ENCODE measurements at regions not wholly inside any gene's neighbourhood (a gene's known extent, or its start where the extent isn't known, plus 50 kb on each side); places are given as distances from the start of the nearest gene placed in this dataset.

DNA sequence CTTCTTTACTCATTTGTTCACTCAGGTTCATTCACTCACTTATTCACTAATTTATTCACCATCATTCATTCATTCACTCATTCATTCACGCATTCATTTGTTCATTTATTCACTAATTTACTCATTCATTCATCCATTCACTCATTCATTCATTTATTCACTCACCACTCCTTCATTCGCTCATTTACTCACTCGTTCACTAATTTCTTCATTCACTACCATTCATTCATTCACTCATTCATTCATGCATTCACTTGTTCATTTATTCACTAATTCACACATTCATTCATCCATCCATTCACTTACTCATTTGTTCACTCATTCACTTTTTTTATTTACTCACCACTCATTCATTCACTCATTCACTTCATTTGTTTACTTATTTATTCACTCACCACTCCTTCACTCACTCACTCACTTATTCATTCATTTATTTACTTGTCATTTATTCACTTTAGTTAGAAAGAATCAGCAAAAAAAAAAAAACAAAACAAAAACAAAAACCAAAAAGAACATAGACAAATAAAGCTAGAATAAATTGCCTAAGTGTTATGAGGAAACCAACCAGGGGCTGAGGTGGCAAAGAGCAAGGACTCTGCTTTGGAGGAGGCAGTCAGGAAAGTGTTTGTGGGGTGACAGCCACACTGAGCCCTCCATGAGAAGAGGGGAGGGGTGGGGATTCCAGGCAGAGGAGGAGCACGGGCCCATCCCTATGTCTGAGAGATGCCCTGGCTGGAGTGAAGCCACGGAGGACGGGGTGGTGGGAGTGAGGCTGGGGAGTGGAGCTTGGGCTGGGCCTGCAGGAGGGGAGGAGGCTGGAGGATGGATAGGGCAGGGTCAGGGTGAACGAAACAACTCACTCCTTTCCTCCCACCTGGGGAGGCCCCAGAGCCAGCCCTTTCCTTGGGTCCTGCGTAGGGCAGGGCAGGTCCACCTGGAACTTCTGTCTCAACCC lies 129.2 kb upstream of the WNT4 start:
- Histone ChIP-seq H4K20me1 (ENCODE audit: insufficient read depth, low read depth, low read length) (0 out of 2 replicates have a peak, but pooled peaks cover 3% of the 10 kb centered on the region), H3K4me3 (ENCODE audit: low read length) (no peak overlapping the region), H3K36me3 (ENCODE audit: insufficient read depth, low read length) (no peaks in the 10 kb centered on the region), H2AFZ (ENCODE audit: low read length) (no peak overlapping the region), H3K4me1 (ENCODE audit: low read length) (no peaks in the 10 kb centered on the region), H3K9me2 (replicated peaks; ENCODE audit: insufficient read depth, low read length) (no peaks in the 10 kb centered on the region), H3K9me3 (ENCODE audit: low read length) (no peaks in the 10 kb centered on the region), H3K4me2 (ENCODE audit: low read depth, low read length, poor library complexity, severe bottlenecking) (no peak overlapping the region), H3K27ac (ENCODE audit: low read length) (no peak overlapping the region), H3K79me2 (ENCODE audit: low read length) (no peaks in the 10 kb centered on the region), H3K9ac (ENCODE audit: low read length) (no peak overlapping the region), H3K27me3 (ENCODE audit: low read length) (no peaks in the 10 kb centered on the region)
- no peak for DNase-seq

DNA sequence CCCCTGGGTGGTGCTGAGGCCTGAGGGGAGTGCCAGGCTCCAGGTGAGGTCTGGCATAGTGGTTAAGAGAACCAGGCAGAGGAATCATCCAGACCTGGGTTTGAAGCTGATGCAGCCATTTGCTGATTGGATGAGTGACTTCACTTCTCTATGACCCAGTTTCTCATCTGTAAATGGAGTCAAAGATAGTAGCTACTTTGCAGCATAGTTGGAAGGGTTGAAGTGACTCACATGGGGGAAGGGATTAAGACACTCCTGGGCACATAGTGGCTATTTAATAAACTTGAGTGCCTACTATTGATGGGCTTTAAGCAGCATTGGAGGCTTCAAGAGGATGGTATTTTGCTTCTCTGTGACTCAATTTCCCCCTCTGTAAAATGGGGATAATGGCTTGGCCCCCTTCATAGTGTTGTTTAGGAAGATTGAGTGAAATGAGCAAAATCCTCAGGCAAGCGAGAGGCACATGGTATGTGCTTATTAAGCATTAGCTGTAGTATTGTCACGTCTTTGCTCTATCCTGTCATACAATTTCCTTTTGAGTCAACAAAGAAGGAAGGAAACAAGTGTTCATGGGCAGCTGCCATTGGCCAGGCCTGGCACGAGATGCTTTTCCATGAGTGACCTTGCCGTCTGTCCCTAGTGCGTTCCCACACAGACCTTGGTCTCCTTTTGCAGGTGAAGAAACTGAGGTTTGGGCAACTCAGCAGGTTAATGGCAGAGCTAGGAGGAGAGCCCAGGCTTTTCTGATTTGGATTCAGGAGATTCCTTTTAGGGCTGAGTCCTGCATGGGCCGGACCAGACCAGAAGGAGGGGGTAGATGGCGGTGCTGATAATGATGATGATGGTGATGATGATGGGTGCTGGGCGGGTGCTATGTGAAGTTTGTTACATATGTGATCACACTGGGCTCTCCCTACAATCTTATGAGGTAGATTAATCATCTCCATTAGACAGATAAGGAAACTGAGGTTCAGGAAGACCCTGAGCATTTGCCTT lies 131.1 kb upstream of the WNT4 start:
- Histone ChIP-seq H2AFZ (ENCODE audit: low read length) (no peak overlapping the region), H3K27ac (ENCODE audit: low read length) (no peak overlapping the region), H3K9me2 (replicated peaks; ENCODE audit: insufficient read depth, low read length) (no peaks in the 10 kb centered on the region), H3K79me2 (ENCODE audit: low read length) (no peaks in the 10 kb centered on the region), H3K4me3 (ENCODE audit: low read length) (no peak overlapping the region), H3K9me3 (ENCODE audit: low read length) (no peaks in the 10 kb centered on the region), H3K27me3 (ENCODE audit: low read length) (no peaks in the 10 kb centered on the region), H3K36me3 (ENCODE audit: insufficient read depth, low read length) (no peaks in the 10 kb centered on the region), H3K9ac (ENCODE audit: low read length) (no peak overlapping the region), H3K4me1 (ENCODE audit: low read length) (no peaks in the 10 kb centered on the region), H3K4me2 (ENCODE audit: low read depth, low read length, poor library complexity, severe bottlenecking) (no peak overlapping the region), H4K20me1 (ENCODE audit: insufficient read depth, low read depth, low read length) (0 out of 2 replicates have a peak, but pooled peaks cover 3% of the 10 kb centered on the region)
- no peak for DNase-seq

DNA sequence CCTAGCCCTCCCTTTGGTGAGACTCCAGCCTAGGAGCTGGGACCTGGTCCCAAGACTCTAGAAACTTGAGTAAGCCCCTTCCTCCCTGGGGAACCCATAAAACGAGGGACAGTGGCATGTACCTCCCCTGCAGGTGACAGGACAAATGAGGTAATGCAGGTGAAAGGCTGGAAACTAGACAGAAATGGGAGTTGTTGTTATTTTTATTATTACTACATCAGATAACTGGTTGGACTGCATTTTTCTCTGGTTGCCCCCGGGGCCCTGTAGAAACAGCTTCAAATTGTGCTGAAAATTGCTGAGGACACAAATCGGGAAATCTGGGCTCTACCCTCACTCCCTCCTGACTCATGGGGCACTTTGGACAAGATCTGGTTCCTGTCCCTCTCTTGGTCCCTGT lies 132.3 kb upstream of the WNT4 start:
- no peaks in the 10 kb centered on the region for H3K9me3 ChIP-seq (ENCODE audit: low read length)
- no peak overlapping the region for H3K27ac ChIP-seq (ENCODE audit: low read length)
- H3K4me1 ChIP-seq (ENCODE audit: low read length): no peaks in the 10 kb centered on the region
- H3K4me3 ChIP-seq (ENCODE audit: low read length): no peak overlapping the region
- no peaks in the 10 kb centered on the region for H3K27me3 ChIP-seq (ENCODE audit: low read length)
- DNase-seq: no peak
- no peaks in the 10 kb centered on the region for H3K9me2 ChIP-seq (replicated peaks; ENCODE audit: insufficient read depth, low read length)
- no peaks in the 10 kb centered on the region for H4K20me1 ChIP-seq (ENCODE audit: insufficient read depth, low read depth, low read length)
- no peaks in the 10 kb centered on the region for H3K79me2 ChIP-seq (ENCODE audit: low read length)
- H3K9ac ChIP-seq (ENCODE audit: low read length): no peak overlapping the region
- H3K36me3 ChIP-seq (ENCODE audit: insufficient read depth, low read length): no peaks in the 10 kb centered on the region
- H2AFZ ChIP-seq (ENCODE audit: low read length): no peak overlapping the region
- no peak overlapping the region for H3K4me2 ChIP-seq (ENCODE audit: low read depth, low read length, poor library complexity, severe bottlenecking)

DNA sequence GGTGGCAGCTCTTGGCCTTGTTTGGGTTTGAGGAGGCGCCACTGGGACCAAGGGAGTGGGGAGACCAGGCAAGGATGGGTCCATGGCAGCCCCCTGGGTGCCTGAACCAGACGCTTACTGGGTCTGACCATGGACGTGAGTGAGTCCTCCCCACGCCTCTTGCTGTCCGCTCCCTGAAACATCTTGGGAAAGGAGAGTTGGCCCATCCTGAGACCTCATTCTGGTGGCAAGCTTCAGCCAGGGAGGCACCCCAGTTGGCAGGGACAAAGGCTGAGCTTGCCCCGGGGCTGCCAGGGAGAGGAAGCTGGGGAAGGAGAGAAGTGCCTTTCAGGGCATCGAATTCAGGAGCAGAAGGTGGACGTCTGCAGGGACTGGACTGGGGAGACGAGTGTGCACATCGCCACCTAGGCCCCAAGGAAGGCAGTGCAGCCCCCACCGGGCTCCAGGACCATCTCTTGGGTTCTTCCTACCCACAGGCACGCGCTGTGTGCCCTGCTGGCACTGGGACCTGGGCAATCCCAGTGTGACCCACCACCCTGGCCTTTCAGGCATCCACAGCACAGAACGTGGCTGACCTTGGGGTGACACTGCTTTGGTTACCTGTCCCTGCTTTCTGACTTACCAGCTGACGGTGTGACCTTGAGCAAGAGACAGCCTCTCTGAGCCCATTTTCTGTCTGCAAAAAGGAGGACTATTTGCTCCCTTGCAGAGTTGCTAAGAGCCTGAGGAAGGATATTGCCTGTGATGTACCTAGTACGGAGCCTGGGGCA lies 132.9 kb upstream of the WNT4 start:
- Histone ChIP-seq H2AFZ (ENCODE audit: low read length) (no peak overlapping the region), H3K4me3 (ENCODE audit: low read length) (no peak overlapping the region), H3K9me3 (ENCODE audit: low read length) (no peaks in the 10 kb centered on the region), H3K79me2 (ENCODE audit: low read length) (no peaks in the 10 kb centered on the region), H3K27me3 (ENCODE audit: low read length) (no peaks in the 10 kb centered on the region), H3K27ac (ENCODE audit: low read length) (no peak overlapping the region), H3K9me2 (replicated peaks; ENCODE audit: insufficient read depth, low read length) (no peaks in the 10 kb centered on the region), H3K9ac (ENCODE audit: low read length) (no peak overlapping the region), H3K4me1 (ENCODE audit: low read length) (no peaks in the 10 kb centered on the region), H3K4me2 (ENCODE audit: low read depth, low read length, poor library complexity, severe bottlenecking) (no peak overlapping the region), H3K36me3 (ENCODE audit: insufficient read depth, low read length) (no peaks in the 10 kb centered on the region), H4K20me1 (ENCODE audit: insufficient read depth, low read depth, low read length) (no peaks in the 10 kb centered on the region)
- DNase-seq: peak; percentile 73

DNA sequence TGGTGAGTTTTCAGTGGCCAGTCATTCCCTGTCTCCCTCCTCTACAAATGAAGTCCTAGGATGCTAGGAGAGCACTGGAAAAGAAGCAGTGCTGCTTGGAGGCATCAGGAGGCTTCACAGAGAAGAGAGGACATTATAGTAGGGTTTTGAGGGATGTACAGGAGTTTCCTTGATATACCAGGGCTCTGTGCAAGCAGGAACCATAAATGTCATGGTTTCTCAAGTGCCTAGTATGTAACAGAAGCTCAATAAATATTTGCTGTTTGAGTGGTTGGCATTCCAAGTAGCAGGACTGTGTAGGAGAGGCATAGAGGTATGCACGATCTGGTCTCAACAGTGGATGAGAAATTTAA lies 133.5 kb upstream of the WNT4 start:
- Histone ChIP-seq H3K4me3 (ENCODE audit: low read length) (no peak overlapping the region), H3K4me1 (ENCODE audit: low read length) (no peaks in the 10 kb centered on the region), H3K79me2 (ENCODE audit: low read length) (no peaks in the 10 kb centered on the region), H4K20me1 (ENCODE audit: insufficient read depth, low read depth, low read length) (no peaks in the 10 kb centered on the region), H3K36me3 (ENCODE audit: insufficient read depth, low read length) (no peaks in the 10 kb centered on the region), H3K27ac (ENCODE audit: low read length) (no peak overlapping the region), H3K9me3 (ENCODE audit: low read length) (no peaks in the 10 kb centered on the region), H3K9me2 (replicated peaks; ENCODE audit: insufficient read depth, low read length) (no peaks in the 10 kb centered on the region), H3K27me3 (ENCODE audit: low read length) (no peaks in the 10 kb centered on the region), H3K4me2 (ENCODE audit: low read depth, low read length, poor library complexity, severe bottlenecking) (no peak overlapping the region), H3K9ac (ENCODE audit: low read length) (no peak overlapping the region), H2AFZ (ENCODE audit: low read length) (no peak overlapping the region)
- DNase-seq: no peak

DNA sequence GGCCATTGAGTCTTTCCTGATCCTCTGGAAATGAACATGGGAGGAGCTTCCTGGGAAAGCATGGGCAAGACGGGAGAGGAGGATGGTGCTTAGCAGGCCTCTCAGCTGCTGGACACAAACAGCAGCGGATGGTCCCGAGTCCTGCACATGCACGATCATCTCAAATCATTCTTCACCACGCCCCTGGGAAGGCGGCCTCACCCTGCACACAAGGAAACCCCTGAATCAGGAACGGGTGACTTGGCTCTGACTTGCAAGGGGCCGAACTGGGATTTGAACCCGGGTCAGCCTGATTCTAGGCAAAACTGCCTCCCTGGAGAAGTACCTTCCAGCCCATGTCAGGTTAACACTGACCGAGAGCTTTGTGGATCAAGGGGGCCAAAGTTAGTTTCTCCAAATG lies 134.8 kb upstream of the WNT4 start:
- no peak for DNase-seq
- Histone ChIP-seq H2AFZ (ENCODE audit: low read length) (no peak overlapping the region), H3K4me2 (ENCODE audit: low read depth, low read length, poor library complexity, severe bottlenecking) (no peak overlapping the region), H3K9me2 (replicated peaks; ENCODE audit: insufficient read depth, low read length) (no peaks in the 10 kb centered on the region), H3K4me1 (ENCODE audit: low read length) (no peaks in the 10 kb centered on the region), H3K79me2 (ENCODE audit: low read length) (no peaks in the 10 kb centered on the region), H3K9ac (ENCODE audit: low read length) (no peak overlapping the region), H3K27me3 (ENCODE audit: low read length) (no peaks in the 10 kb centered on the region), H4K20me1 (ENCODE audit: insufficient read depth, low read depth, low read length) (no peaks in the 10 kb centered on the region), H3K27ac (ENCODE audit: low read length) (no peak overlapping the region), H3K9me3 (ENCODE audit: low read length) (no peaks in the 10 kb centered on the region), H3K4me3 (ENCODE audit: low read length) (no peak overlapping the region), H3K36me3 (ENCODE audit: insufficient read depth, low read length) (no peaks in the 10 kb centered on the region)

DNA sequence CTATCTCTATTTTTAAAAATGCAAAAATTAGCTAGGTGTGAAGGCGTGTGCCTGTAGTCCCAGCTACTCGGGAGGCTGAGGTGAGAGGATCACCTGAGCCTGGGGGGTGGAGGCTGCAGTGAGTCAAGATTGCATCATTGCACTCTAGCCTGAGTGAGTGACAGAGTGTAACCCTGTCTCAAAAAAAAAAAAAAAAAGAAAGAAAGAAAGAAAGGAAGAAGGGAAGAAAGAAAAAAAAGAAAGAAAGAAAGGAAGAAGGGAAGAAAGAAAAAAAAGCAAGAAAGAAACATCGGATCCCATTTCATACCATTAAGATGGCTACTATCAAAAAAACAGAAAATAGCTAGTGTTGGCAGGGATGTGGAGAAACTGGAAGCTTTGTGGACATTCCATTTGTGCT lies 136.8 kb upstream of the WNT4 start:
- Histone ChIP-seq H3K4me3 (ENCODE audit: low read length) (no peak overlapping the region), H3K9me2 (replicated peaks; ENCODE audit: insufficient read depth, low read length) (no peaks in the 10 kb centered on the region), H3K27ac (ENCODE audit: low read length) (no peak overlapping the region), H3K36me3 (ENCODE audit: insufficient read depth, low read length) (no peaks in the 10 kb centered on the region), H3K79me2 (ENCODE audit: low read length) (no peaks in the 10 kb centered on the region), H3K27me3 (ENCODE audit: low read length) (no peaks in the 10 kb centered on the region), H2AFZ (ENCODE audit: low read length) (no peak overlapping the region), H3K4me2 (ENCODE audit: low read depth, low read length, poor library complexity, severe bottlenecking) (no peak overlapping the region), H3K9me3 (ENCODE audit: low read length) (no peaks in the 10 kb centered on the region), H3K9ac (ENCODE audit: low read length) (no peak overlapping the region), H4K20me1 (ENCODE audit: insufficient read depth, low read depth, low read length) (no peaks in the 10 kb centered on the region), H3K4me1 (ENCODE audit: low read length) (no peaks in the 10 kb centered on the region)
- no peak for DNase-seq
